Vagina (tissue), 2 donors: ENCODE measurements at regions not wholly inside any gene's neighbourhood (a gene's known extent, or its start where the extent isn't known, plus 50 kb on each side); places are given as distances from the start of the nearest gene placed in this dataset.

ENCODE experiments used
- DNase-seq, 2 donors: peaks; one replicate each; pipeline ENCODE4 v3.0.0-alpha.2; 2017; ENCODE audit errors: extremely low spot score in 2 of 2
- H3K27ac ChIP-seq: fragments of 200-600 bp; sonication (generic); one replicate; pipeline ENCODE4 v1.5.1; 2019
- H3K27me3 ChIP-seq: fragments of 200-600 bp; sonication (generic); one replicate; pipeline ENCODE4 v1.5.1; 2019
- H3K36me3 ChIP-seq, 2 donors: fragments of 200-600 bp; sonication (generic); one replicate each; pipeline ENCODE4 v1.5.1; 2017 to 2019
- H3K4me1 ChIP-seq: fragments of 200-600 bp; sonication (generic); one replicate; pipeline ENCODE4 v1.5.1; 2019
- H3K4me3 ChIP-seq, 2 donors: fragments of 200-600 bp; sonication (generic); 1 replicate in 1 of 2; 2 replicates in 1 of 2; pipeline ENCODE4 v1.5.1; 2016 to 2019
- H3K9me3 ChIP-seq: fragments of 200-600 bp; sonication (generic); one replicate; pipeline ENCODE4 v1.5.1; 2019
- CTCF ChIP-seq, 3 experiments: fragments of 450-650 bp in 2 of 3; fragments of 200-600 bp in 1 of 3; sonication (generic) in 1 of 3; IDR thresholded peaks; one replicate each; pipeline ENCODE4 v1.5.1; 2017 to 2019; ENCODE audit warnings: antibody characterized with exemption in 3 of 3, mild to moderate bottlenecking in 2 of 3, moderate library complexity in 2 of 3
- POLR2A ChIP-seq, 2 donors: fragments of 450-650 bp; IDR thresholded peaks; one replicate each; pipeline ENCODE4 v1.6.1; 2017; ENCODE audit warnings: antibody characterized with exemption in 2 of 2, mild to moderate bottlenecking in 2 of 2, moderate library complexity in 2 of 2
- POLR2AphosphoS5 ChIP-seq, 2 donors: sonication (generic); formaldehyde crosslinking; IDR thresholded peaks; one replicate each; pipeline ENCODE4 v1.9.0; 2017; ENCODE audit warnings: antibody characterized with exemption in 2 of 2, mild to moderate bottlenecking in 2 of 2, low read depth in 1 of 2; ENCODE audit not compliant: insufficient read depth in 1 of 2
- intact Hi-C: fragments of 100-400 bp; cut with DNase I; formaldehyde crosslinking; loops from one replicate; pipeline ENCODE4 v1.15.1; 2023

DNA sequence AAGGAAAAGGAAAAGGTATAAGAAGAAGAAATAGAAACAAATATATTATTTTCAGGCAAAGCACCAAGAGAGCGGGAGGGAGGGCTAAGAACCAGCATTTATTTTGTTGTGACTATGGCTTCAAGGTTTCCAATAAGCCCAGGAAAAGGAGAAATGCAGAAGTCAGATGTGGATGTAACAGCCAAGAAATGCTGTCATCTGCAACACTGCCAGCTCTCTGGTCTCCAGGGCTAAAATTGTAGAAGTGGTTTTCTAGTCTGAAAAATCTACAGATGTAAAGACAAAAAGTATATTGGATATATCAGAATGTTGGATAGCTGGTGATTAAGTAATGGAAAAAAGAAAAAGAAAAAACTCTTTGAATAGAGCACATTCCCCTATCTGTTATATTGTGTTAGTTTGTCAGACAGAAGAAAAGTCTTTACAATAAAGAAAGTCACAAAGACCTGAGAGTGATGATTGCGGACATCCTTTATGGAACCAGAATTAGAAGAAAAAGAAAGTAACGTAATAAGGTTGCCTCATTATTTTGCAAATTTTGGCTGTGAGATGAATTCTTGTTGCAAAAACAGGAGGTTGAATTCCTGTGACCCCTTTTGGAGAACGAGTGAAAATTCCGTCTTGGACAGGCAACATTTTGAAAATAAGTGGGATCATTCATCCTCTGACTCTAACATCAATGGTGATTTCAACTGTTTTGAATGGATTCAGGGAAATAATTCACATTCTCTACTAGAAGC, 938.1 kb downstream of the TTLL7 start:
- DNase-seq, result no peak
- Histone ChIP-seq H3K27ac (no peak overlapping the region), H3K4me1 (no peaks in the 10 kb centered on the region), H3K27me3 (no peaks in the 10 kb centered on the region), H3K36me3 (no peaks in the 10 kb centered on the region), H3K9me3 (no peaks in the 10 kb centered on the region), H3K4me3 (no peak overlapping the region)
- intact Hi-C loops, result no loop called here
- no peak for TF ChIP-seq CTCF (IDR thresholded peaks at IDR 0.05)
- no peak for TF ChIP-seq POLR2AphosphoS5 (IDR thresholded peaks at IDR 0.05; ENCODE audit: insufficient read depth in 1 of 2, low read depth in 1 of 2)
- TF ChIP-seq POLR2A (IDR thresholded peaks at IDR 0.05), result no peak

- Histone ChIP-seq H3K27me3 (no peaks in the 10 kb centered on the region), H3K4me3 (no peak overlapping the region), H3K36me3 (no peaks in the 10 kb centered on the region), H3K27ac (no peak overlapping the region), H3K4me1 (no peaks in the 10 kb centered on the region), H3K9me3 (no peaks in the 10 kb centered on the region)
- no peak for DNase-seq
- intact Hi-C loops, result no loop called here
- TF ChIP-seq CTCF (IDR thresholded peaks at IDR 0.05) (no peak), POLR2AphosphoS5 (IDR thresholded peaks at IDR 0.05; ENCODE audit: insufficient read depth in 1 of 2, low read depth in 1 of 2) (no peak), POLR2A (IDR thresholded peaks at IDR 0.05) (no peak)
Observed at GRCh38 chr1:83060221-83060620, 938.7 kb downstream of the TTLL7 start.

GRCh38 chr1:83058327-83058726, 940.6 kb downstream of the TTLL7 start:
- H3K27me3 ChIP-seq, result no peaks in the 10 kb centered on the region
- no peaks in the 10 kb centered on the region for H3K9me3 ChIP-seq
- DNase-seq, result no peak
- intact Hi-C loops, result no loop called here
- H3K4me1 ChIP-seq, result no peaks in the 10 kb centered on the region
- no peaks in the 10 kb centered on the region for H3K36me3 ChIP-seq
- TF ChIP-seq POLR2A (IDR thresholded peaks at IDR 0.05) (no peak), POLR2AphosphoS5 (IDR thresholded peaks at IDR 0.05; ENCODE audit: insufficient read depth in 1 of 2, low read depth in 1 of 2) (no peak), CTCF (IDR thresholded peaks at IDR 0.05) (no peak)
- H3K4me3 ChIP-seq, result no peak overlapping the region
- H3K27ac ChIP-seq, result no peak overlapping the region

- DNase-seq, result no peak
- H3K27ac ChIP-seq, result no peak overlapping the region
- no peak for TF ChIP-seq POLR2A (IDR thresholded peaks at IDR 0.05)
- no peak for TF ChIP-seq POLR2AphosphoS5 (IDR thresholded peaks at IDR 0.05; ENCODE audit: insufficient read depth in 1 of 2, low read depth in 1 of 2)
- TF ChIP-seq CTCF (IDR thresholded peaks at IDR 0.05), result no peak
- no peaks in the 10 kb centered on the region for H3K36me3 ChIP-seq
- no peak overlapping the region for H3K4me3 ChIP-seq
- no peaks in the 10 kb centered on the region for H3K4me1 ChIP-seq
- intact Hi-C loops, result no loop called here
- H3K27me3 ChIP-seq, result no peaks in the 10 kb centered on the region
- H3K9me3 ChIP-seq, result no peaks in the 10 kb centered on the region
Observed at GRCh38 chr1:83055391-83056170, 943.4 kb downstream of the TTLL7 start.

GRCh38 chr1:83053446-83053845, 945.5 kb downstream of the TTLL7 start:
- TF ChIP-seq CTCF (IDR thresholded peaks at IDR 0.05), result no peak
- no peak for TF ChIP-seq POLR2A (IDR thresholded peaks at IDR 0.05)
- TF ChIP-seq POLR2AphosphoS5 (IDR thresholded peaks at IDR 0.05; ENCODE audit: insufficient read depth in 1 of 2, low read depth in 1 of 2), result no peak
- Histone ChIP-seq H3K4me3 (no peak overlapping the region), H3K9me3 (no peaks in the 10 kb centered on the region), H3K27me3 (no peaks in the 10 kb centered on the region), H3K4me1 (no peaks in the 10 kb centered on the region), H3K36me3 (no peaks in the 10 kb centered on the region), H3K27ac (no peak overlapping the region)
- DNase-seq, result no peak
- intact Hi-C loops, result no loop called here
